Frontal cortex (tissue), 3 donors: ENCODE measurements at regions not wholly inside any gene's neighbourhood (a gene's known extent, or its start where the extent isn't known, plus 50 kb on each side); places are given as distances from the start of the nearest gene placed in this dataset.

ENCODE experiments used
- DNase-seq, 2 donors: peaks; one replicate each; pipeline ENCODE4 v3.0.0; 2012; ENCODE audit warnings: low spot score in 2 of 2
- FAIRE-seq: peaks from 2 replicates; lab custom pipeline; 2012; peaks lifted over from hg19 to GRCh38; lab: Jason Lieb, UNC
- donor health status: control.
- donor health status: control.
- donor health status: control.

- FAIRE-seq (no peak), DNase-seq (no peak)
Measured at GRCh38 chr16:50967827-50968612, 183.1 kb downstream of the SALL1 start.

- FAIRE-seq, result no peak
Measured at GRCh38 chr16:50964491-50964890, 186.6 kb downstream of the SALL1 start.

GRCh38 chr16:50961952-50962351, 189.1 kb downstream of the SALL1 start:
- no peak for DNase-seq

More at GRCh38 chr16:50964491-50964890, 186.6 kb downstream of the SALL1 start:
- no peak for DNase-seq

GRCh38 chr16:50960517-50961202, 190.4 kb downstream of the SALL1 start:
- no peak for FAIRE-seq
- DNase-seq, result no peak

More at GRCh38 chr16:50961952-50962351, 189.1 kb downstream of the SALL1 start:
- FAIRE-seq, result no peak

GRCh38 chr16:50957056-50957455, 194.0 kb downstream of the SALL1 start:
- DNase-seq (no peak), FAIRE-seq (no peak)

- DNase-seq (no peak), FAIRE-seq (no peak)
Measured at GRCh38 chr16:50956637-50957036, 194.4 kb downstream of the SALL1 start.

GRCh38 chr16:50955311-50955710, 195.8 kb downstream of the SALL1 start:
- FAIRE-seq (no peak), DNase-seq (no peak)

GRCh38 chr16:50954469-50954868, 196.6 kb downstream of the SALL1 start:
- no peak for DNase-seq
- no peak for FAIRE-seq

- FAIRE-seq (no peak), DNase-seq (no peak)
Measured at GRCh38 chr16:50953290-50953689, 197.8 kb downstream of the SALL1 start.

- FAIRE-seq, result no peak
Measured at GRCh38 chr16:50950955-50951354, 200.1 kb downstream of the SALL1 start.

GRCh38 chr16:50948268-50948930, 202.7 kb downstream of the SALL1 start:
- DNase-seq, result no peak

More at GRCh38 chr16:50950955-50951354, 200.1 kb downstream of the SALL1 start:
- DNase-seq, result no peak

GRCh38 chr16:50947826-50948225, 203.2 kb downstream of the SALL1 start:
- FAIRE-seq, result no peak
- no peak for DNase-seq

More at GRCh38 chr16:50948268-50948930, 202.7 kb downstream of the SALL1 start:
- no peak for FAIRE-seq

- FAIRE-seq (no peak), DNase-seq (no peak)
Measured at GRCh38 chr16:50946606-50947005, 204.5 kb downstream of the SALL1 start.

GRCh38 chr16:50946098-50946497, 204.2 kb downstream of the CYLD start:
- no peak for DNase-seq
- FAIRE-seq, result no peak

GRCh38 chr16:50945171-50945570, 203.3 kb downstream of the CYLD start:
- no peak for FAIRE-seq
- no peak for DNase-seq

GRCh38 chr16:50944436-50944835, 202.6 kb downstream of the CYLD start:
- FAIRE-seq (no peak), DNase-seq (no peak)

GRCh38 chr16:50944033-50944432, 202.1 kb downstream of the CYLD start:
- no peak for FAIRE-seq
- no peak for DNase-seq

- no peak for FAIRE-seq
Measured at GRCh38 chr16:50942143-50942542, 200.3 kb downstream of the CYLD start.

GRCh38 chr16:50941681-50942080, 199.8 kb downstream of the CYLD start:
- FAIRE-seq (no peak), DNase-seq (no peak)

More at GRCh38 chr16:50942143-50942542, 200.3 kb downstream of the CYLD start:
- no peak for DNase-seq

- FAIRE-seq (no peak), DNase-seq (no peak)
Measured at GRCh38 chr16:50940275-50940854, 198.5 kb downstream of the CYLD start.
